ENCODE measurements at regions not wholly inside any gene's neighbourhood (a gene's known extent, or its start where the extent isn't known, plus 50 kb on each side); places are given as distances from the start of the nearest gene placed in this dataset.

GRCh38 chr11:104306862-104307474 lies 143.0 kb upstream of the PDGFD start:
- Histone ChIP-seq H3K4me3 (ENCODE audit: insufficient read depth, low read depth, low read length) (no peak overlapping the region), H3K27ac (ENCODE audit: insufficient read depth, low read length) (no peak overlapping the region), H3K79me1 (ENCODE audit: low read depth in 1 of 2, low read length in 2 of 2) (no peaks in the 10 kb centered on the region), H3K27me3 (ENCODE audit: control insufficient read depth, insufficient read depth, low read length) (no peaks in the 10 kb centered on the region), H2BK15ac (ENCODE audit: low read depth, low read length) (no peak overlapping the region), H4K20me1 (ENCODE audit: insufficient read depth, low read length) (no peaks in the 10 kb centered on the region), H3K9me3 (ENCODE audit: control insufficient read depth, insufficient read depth, low read length) (no peaks in the 10 kb centered on the region), H2BK5ac (ENCODE audit: low read depth, low read length, poor library complexity, severe bottlenecking) (no peak overlapping the region), H2AK5ac (ENCODE audit: low read depth, low read length) (no peak overlapping the region), H2BK120ac (ENCODE audit: low read depth, low read length) (no peak overlapping the region), H2BK20ac (ENCODE audit: low read depth, low read length) (no peak overlapping the region), H3K14ac (replicated peaks; ENCODE audit: low read depth, low read length) (no peak overlapping the region), H3K9ac (ENCODE audit: low read depth, low read length) (no peak overlapping the region), H3K4me1 (ENCODE audit: control insufficient read depth, insufficient read depth, low read length) (no peaks in the 10 kb centered on the region), H3K36me3 (ENCODE audit: control insufficient read depth, insufficient read depth, low read length) (no peaks in the 10 kb centered on the region), H3K18ac (ENCODE audit: low read depth, low read length) (no peak overlapping the region), H4K91ac (ENCODE audit: insufficient read depth, low read depth, low read length) (no peak overlapping the region), H2AK9ac (replicated peaks; ENCODE audit: low read depth, low read length, poor library complexity) (no peak overlapping the region), H3K4me2 (ENCODE audit: low read depth, low read length) (no peak overlapping the region), H3K9me1 (ENCODE audit: insufficient read depth, low read length) (no peaks in the 10 kb centered on the region), H3K4ac (ENCODE audit: low read depth, low read length) (no peak overlapping the region), H3K56ac (ENCODE audit: extremely low read depth, insufficient read depth, low read length) (no peak overlapping the region), H3K23ac (ENCODE audit: low read depth, low read length) (no peak overlapping the region), H4K5ac (ENCODE audit: low read depth, low read length) (no peak overlapping the region), H4K8ac (ENCODE audit: low read depth in 2 of 2, low read length in 2 of 2) (no peak overlapping the region), H2AFZ (replicated peaks; ENCODE audit: low read length, poor library complexity) (no peak overlapping the region)
- intact Hi-C loops (cut with micrococcal nuclease), result no loop called here
- ChIA-PET CTCF (no interaction called here), POLR2A (ENCODE audit: unreplicated experiment) (no interaction called here)
- in situ Hi-C loops (cut with MboI; ENCODE audit: low sequenced_read_pairs), result no loop called here
- DNase-seq (no peak), ATAC-seq (ENCODE audit: low read depth) (no peak)
- no peak for TF ChIP-seq SMC3 (IDR thresholded peaks at IDR 0.05; ENCODE audit: low read depth, low read length)
- no peak for TF ChIP-seq BHLHE40 (IDR thresholded peaks at IDR 0.05; ENCODE audit: low read depth, low read length)
- no peak for TF ChIP-seq CHD1 (IDR thresholded peaks at IDR 0.05; ENCODE audit: low read depth, low read length)
- TF ChIP-seq FOS (IDR thresholded peaks at IDR 0.05; ENCODE audit: low read depth, low read length), result no peak
- TF ChIP-seq MXI1 (IDR thresholded peaks at IDR 0.05; ENCODE audit: borderline replicate concordance, low read depth, low read length), result no peak
- no peak for TF ChIP-seq CEBPB (IDR thresholded peaks at IDR 0.05; ENCODE audit: low read depth, low read length)
- TF ChIP-seq MAFK (IDR thresholded peaks at IDR 0.05; ENCODE audit: low read depth, low read length), result no peak
- TF ChIP-seq RCOR1 (IDR thresholded peaks at IDR 0.05; ENCODE audit: insufficient replicate concordance, low read length), result no peak
- TF ChIP-seq POLR2A (IDR thresholded peaks at IDR 0.05; ENCODE audit: low read depth, low read length), result no peak
- no peak for TF ChIP-seq RFX5 (IDR thresholded peaks at IDR 0.05; ENCODE audit: low read depth, low read length)
- TF ChIP-seq USF2 (IDR thresholded peaks at IDR 0.05; ENCODE audit: low read depth, low read length), result no peak
- no peak for TF ChIP-seq NFE2L2 (IDR thresholded peaks at IDR 0.05; ENCODE audit: low read depth, low read length)
- TF ChIP-seq RAD21 (IDR thresholded peaks at IDR 0.05; ENCODE audit: low read length), result no peak
- TF ChIP-seq MAZ (IDR thresholded peaks at IDR 0.05; ENCODE audit: borderline replicate concordance, low read depth, low read length), result no peak
- no peak for TF ChIP-seq ELK1 (IDR thresholded peaks at IDR 0.05; ENCODE audit: borderline replicate concordance, low read depth, low read length)
- BruUV-seq (replicated peaks), result no TSS peak
- WGBS, 2 experiments (ENCODE audit: extremely low coverage in 2 of 2, insufficient read length in 1 of 2), result no CpG with 5 or more reads among the region's 2 CpGs
- dilution Hi-C loops (cut with HindIII; ENCODE audit: low sequenced_read_pairs, unreplicated experiment), result no loop called here

All from IMR-90 (cell line).